ENCODE measurements at regions not wholly inside any gene's neighbourhood (a gene's known extent, or its start where the extent isn't known, plus 50 kb on each side); places are given as distances from the start of the nearest gene placed in this dataset.

GRCh38 chr11:79920480-79920879 lies 479.6 kb upstream of the TENM4 start:
- TF ChIP-seq CTCF (IDR thresholded peaks at IDR 0.05) (no peak), ZFX (IDR thresholded peaks at IDR 0.05; ENCODE audit: borderline replicate concordance) (no peak)
